Gastroesophageal sphincter (tissue), 3 donors: ENCODE measurements at regions not wholly inside any gene's neighbourhood (a gene's known extent, or its start where the extent isn't known, plus 50 kb on each side); places are given as distances from the start of the nearest gene placed in this dataset.

Experiments
- EP300 ChIP-seq: sonication (generic); formaldehyde crosslinking; IDR thresholded peaks from one replicate; pipeline ENCODE4 v1.6.1; 2017; ENCODE audit warnings: antibody characterized with exemption, mild to moderate bottlenecking
- POLR2A ChIP-seq, 2 donors: fragments of 450-650 bp; IDR thresholded peaks; one replicate each; pipeline ENCODE4 v1.6.1; 2017; ENCODE audit warnings: antibody characterized with exemption in 2 of 2, mild to moderate bottlenecking in 2 of 2, moderate library complexity in 1 of 2
- POLR2AphosphoS5 ChIP-seq: sonication (generic); formaldehyde crosslinking; IDR thresholded peaks from one replicate; pipeline ENCODE4 v1.6.1; 2017; ENCODE audit warnings: antibody characterized with exemption
- TF ChIP-seq, protein P1 (sequence below), 4 experiments: fragments of 200-600 bp in 2 of 4; fragments of 450-650 bp in 2 of 4; sonication (generic) in 1 of 4; IDR thresholded peaks; one replicate each; pipeline ENCODE4 v1.5.1; 2017 to 2019; ENCODE audit warnings: antibody characterized with exemption in 4 of 4, mild to moderate bottlenecking in 2 of 4, moderate library complexity in 2 of 4

DNA sequence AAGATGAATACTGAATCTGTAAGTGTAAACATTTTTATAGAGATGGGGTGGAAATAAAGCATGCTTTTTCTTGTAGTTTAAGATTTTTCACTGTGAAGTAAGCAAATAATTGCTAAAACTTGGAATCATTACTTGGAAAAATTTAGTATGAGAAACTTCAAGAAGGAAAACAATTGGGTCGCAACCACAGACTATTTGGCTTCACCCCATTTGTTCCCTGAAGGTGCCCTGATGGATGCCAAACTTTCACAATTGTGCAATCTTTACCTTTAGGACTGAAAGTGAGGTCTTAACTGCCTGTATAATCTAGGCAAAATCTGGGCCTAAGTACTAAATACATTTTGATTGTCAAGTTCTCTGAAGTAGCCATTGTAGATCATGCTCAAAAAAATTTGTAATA lies 330.1 kb downstream of the HDGFL1 start:
- TF ChIP-seq POLR2A (IDR thresholded peaks at IDR 0.05) = no peak
- TF ChIP-seq, protein P1, sequence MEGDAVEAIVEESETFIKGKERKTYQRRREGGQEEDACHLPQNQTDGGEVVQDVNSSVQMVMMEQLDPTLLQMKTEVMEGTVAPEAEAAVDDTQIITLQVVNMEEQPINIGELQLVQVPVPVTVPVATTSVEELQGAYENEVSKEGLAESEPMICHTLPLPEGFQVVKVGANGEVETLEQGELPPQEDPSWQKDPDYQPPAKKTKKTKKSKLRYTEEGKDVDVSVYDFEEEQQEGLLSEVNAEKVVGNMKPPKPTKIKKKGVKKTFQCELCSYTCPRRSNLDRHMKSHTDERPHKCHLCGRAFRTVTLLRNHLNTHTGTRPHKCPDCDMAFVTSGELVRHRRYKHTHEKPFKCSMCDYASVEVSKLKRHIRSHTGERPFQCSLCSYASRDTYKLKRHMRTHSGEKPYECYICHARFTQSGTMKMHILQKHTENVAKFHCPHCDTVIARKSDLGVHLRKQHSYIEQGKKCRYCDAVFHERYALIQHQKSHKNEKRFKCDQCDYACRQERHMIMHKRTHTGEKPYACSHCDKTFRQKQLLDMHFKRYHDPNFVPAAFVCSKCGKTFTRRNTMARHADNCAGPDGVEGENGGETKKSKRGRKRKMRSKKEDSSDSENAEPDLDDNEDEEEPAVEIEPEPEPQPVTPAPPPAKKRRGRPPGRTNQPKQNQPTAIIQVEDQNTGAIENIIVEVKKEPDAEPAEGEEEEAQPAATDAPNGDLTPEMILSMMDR (IDR thresholded peaks at IDR 0.05) = no peak
- no peak for TF ChIP-seq POLR2AphosphoS5
- no peak for TF ChIP-seq EP300
